GM12892 (cell line): ENCODE measurements at regions not wholly inside any gene's neighbourhood (a gene's known extent, or its start where the extent isn't known, plus 50 kb on each side); places are given as distances from the start of the nearest gene placed in this dataset.

Experiments used
- POLR2AphosphoS5 ChIP-seq: IDR thresholded peaks from 2 replicates; pipeline ENCODE4 v1.6.1; 2011; ENCODE audit warnings: low read depth, low read length, control low read depth
- TAF1 ChIP-seq: IDR thresholded peaks from 2 replicates; pipeline ENCODE4 v1.6.1; 2011; ENCODE audit warnings: low read depth, mild to moderate bottlenecking, control low read depth, low read length, borderline replicate concordance

GRCh38 chr9:107177857-107178256 is 105.2 kb upstream of the RAD23B start:
- no peak for TF ChIP-seq TAF1
- no peak for TF ChIP-seq POLR2AphosphoS5
